HEK293 (cell line): ENCODE measurements at regions not wholly inside any gene's neighbourhood (a gene's known extent, or its start where the extent isn't known, plus 50 kb on each side); places are given as distances from the start of the nearest gene placed in this dataset.

Source experiments
- CTCF ChIA-PET: fragments of 350-600 bp; formaldehyde crosslinking; extraction: SDS; loops from one replicate; lab custom pipeline; 2021; ENCODE audit warnings: antibody characterized with exemption; lab: Yijun Ruan, JAX
- POLR2A ChIA-PET: fragments of 300-600 bp; formaldehyde crosslinking; extraction: SDS; loops from one replicate; lab custom pipeline; 2020; ENCODE audit warnings: antibody characterized with exemption, inconsistent platforms; lab: Yijun Ruan, JAX
- H3K27ac ChIP-seq: fragments of 200-500 bp; sonication (Bioruptor generic); 2 replicates; pipeline ENCODE4 v1.5.1; 2014; ENCODE audit warnings: low read depth, low read length, control low read depth, inconsistent platforms; ENCODE audit errors: extremely low read depth
- H3K36me3 ChIP-seq, 2 experiments: fragments of 200-500 bp in 1 of 2; sonication (Bioruptor generic) in 1 of 2; 1 replicate in 1 of 2; 2 replicates in 1 of 2; pipeline ENCODE4 v1.5.1; 2014 to 2017; ENCODE audit warnings: inconsistent platforms in 2 of 2, low read length in 2 of 2; ENCODE audit not compliant: control insufficient read depth in 2 of 2, insufficient read depth in 1 of 2
- H3K4me1 ChIP-seq: fragments of 200-500 bp; sonication (Bioruptor generic); 2 replicates; pipeline ENCODE4 v1.5.1; 2014; ENCODE audit warnings: mild to moderate bottlenecking, low read length, inconsistent platforms; ENCODE audit not compliant: control insufficient read depth, insufficient read depth
- H3K4me3 ChIP-seq: 2 replicates; pipeline ENCODE4 v1.5.1; 2011; ENCODE audit warnings: low read depth, mild to moderate bottlenecking, control low read depth, low read length, moderate library complexity
- H3K9me3 ChIP-seq: fragments of 200-500 bp; sonication (Bioruptor generic); 2 replicates; pipeline ENCODE4 v1.5.1; 2014; ENCODE audit warnings: low read depth, low read length, inconsistent platforms; ENCODE audit not compliant: control insufficient read depth, insufficient read depth
- BCL6B ChIP-seq: fragments of 450-650 bp; formaldehyde crosslinking; IDR thresholded peaks from 2 replicates; pipeline ENCODE4 v1.5.1; 2017; ENCODE audit warnings: missing biosample characterization, missing genetic modification characterization
- EGR2 ChIP-seq: fragments of 450-650 bp; formaldehyde crosslinking; IDR thresholded peaks from 2 replicates; pipeline ENCODE4 v1.5.1; 2016; ENCODE audit warnings: low read depth, missing biosample characterization, missing genetic modification characterization
- MYNN ChIP-seq: fragments of 450-650 bp; formaldehyde crosslinking; IDR thresholded peaks from 2 replicates; pipeline ENCODE4 v1.5.1; 2016; ENCODE audit warnings: missing biosample characterization, missing genetic modification characterization, borderline replicate concordance
- PBX3 ChIP-seq: sonication (generic); formaldehyde crosslinking; IDR thresholded peaks from 2 replicates; pipeline ENCODE4 v1.8.1; 2022; ENCODE audit warnings: mild to moderate bottlenecking, moderate library complexity, missing genetic modification reagents
- RBAK ChIP-seq: fragments of 450-650 bp; formaldehyde crosslinking; IDR thresholded peaks from 2 replicates; pipeline ENCODE4 v1.5.1; 2016; ENCODE audit warnings: missing biosample characterization, missing genetic modification characterization
- SP3 ChIP-seq: fragments of 450-650 bp; formaldehyde crosslinking; IDR thresholded peaks from 2 replicates; pipeline ENCODE4 v1.5.1; 2016; ENCODE audit warnings: missing biosample characterization, missing genetic modification characterization
- TCF7L2 ChIP-seq: IDR thresholded peaks from 2 replicates; pipeline ENCODE4 v1.6.1; 2011; ENCODE audit warnings: low read depth, mild to moderate bottlenecking, inconsistent platforms, low read length, moderate library complexity, borderline replicate concordance
- ZBTB20 ChIP-seq: fragments of 450-650 bp; formaldehyde crosslinking; IDR thresholded peaks from 2 replicates; pipeline ENCODE4 v1.5.1; 2016; ENCODE audit warnings: missing biosample characterization, missing genetic modification characterization
- ZNF132 ChIP-seq: fragments of 450-650 bp; formaldehyde crosslinking; IDR thresholded peaks from 2 replicates; pipeline ENCODE4 v1.5.1; 2017; ENCODE audit warnings: missing biosample characterization, missing genetic modification characterization, borderline replicate concordance
- ZNF18 ChIP-seq: fragments of 450-650 bp; formaldehyde crosslinking; IDR thresholded peaks from 2 replicates; pipeline ENCODE4 v1.5.1; 2016; ENCODE audit warnings: missing biosample characterization, missing genetic modification characterization
- ZNF2 ChIP-seq: fragments of 450-650 bp; formaldehyde crosslinking; IDR thresholded peaks from 2 replicates; pipeline ENCODE4 v1.5.1; 2016; ENCODE audit warnings: missing biosample characterization, missing genetic modification characterization
- ZNF48 ChIP-seq: fragments of 450-650 bp; formaldehyde crosslinking; IDR thresholded peaks from 2 replicates; pipeline ENCODE4 v1.5.1; 2016; ENCODE audit warnings: missing biosample characterization, missing genetic modification characterization
- ZNF501 ChIP-seq: fragments of 450-650 bp; formaldehyde crosslinking; IDR thresholded peaks from 2 replicates; pipeline ENCODE4 v1.5.1; 2016; ENCODE audit warnings: missing biosample characterization, missing genetic modification characterization
- ZNF518A ChIP-seq: fragments of 450-650 bp; formaldehyde crosslinking; conservative IDR thresholded peaks from 2 replicates; pipeline ENCODE4 v1.5.1; 2016; ENCODE audit warnings: low read depth, missing biosample characterization, missing genetic modification characterization
- ZNF596 ChIP-seq: fragments of 450-650 bp; IDR thresholded peaks from 2 replicates; pipeline ENCODE4 v1.5.0; 2018; ENCODE audit warnings: missing biosample characterization, mild to moderate bottlenecking, missing genetic modification characterization, moderate library complexity
- ZNF600 ChIP-seq: fragments of 450-650 bp; formaldehyde crosslinking; IDR thresholded peaks from 2 replicates; pipeline ENCODE4 v1.5.1; 2016; ENCODE audit warnings: missing biosample characterization, missing genetic modification characterization
- ZNF624 ChIP-seq: fragments of 450-650 bp; formaldehyde crosslinking; IDR thresholded peaks from 2 replicates; pipeline ENCODE4 v1.5.1; 2017; ENCODE audit warnings: missing biosample characterization, missing genetic modification characterization
- ZNF629 ChIP-seq: fragments of 450-650 bp; formaldehyde crosslinking; IDR thresholded peaks from 2 replicates; pipeline ENCODE4 v1.5.1; 2017; ENCODE audit warnings: missing biosample characterization, missing genetic modification characterization
- ZNF660 ChIP-seq: fragments of 450-650 bp; IDR thresholded peaks from 2 replicates; pipeline ENCODE4 v1.5.1; 2018; ENCODE audit warnings: missing biosample characterization, mild to moderate bottlenecking, missing genetic modification characterization
- ZXDB ChIP-seq: fragments of 450-650 bp; formaldehyde crosslinking; IDR thresholded peaks from 2 replicates; pipeline ENCODE4 v1.5.1; 2016; ENCODE audit warnings: missing biosample characterization, missing genetic modification characterization

- TF ChIP-seq ZNF629 (tag by site-specific recombination) = no peak
- no peak for TF ChIP-seq SP3 (tag by site-specific recombination)
- no peak for TF ChIP-seq ZNF600 (tag by site-specific recombination)
- no peak for TF ChIP-seq BCL6B (tag by site-specific recombination)
Observed at GRCh38 chr18:73774811-73775509, 372.7 kb downstream of the FBXO15 start (continued).

GRCh38 chr18:73768043-73768442 lies 379.6 kb downstream of the FBXO15 start:
- ChIA-PET POLR2A (no interaction called here), CTCF (no interaction called here)
- no peak for TF ChIP-seq RBAK (tag by site-specific recombination)
- TF ChIP-seq PBX3 (CRISPR knock-in tag) = no peak
- TF ChIP-seq ZNF48 (tag by site-specific recombination) = no peak
- TF ChIP-seq ZXDB (tag by site-specific recombination) = no peak
- no peak for TF ChIP-seq ZBTB20 (tag by site-specific recombination)
- TF ChIP-seq ZNF518A (tag by site-specific recombination) = no peak
- no peak for TF ChIP-seq ZNF624 (tag by site-specific recombination)
- no peak for TF ChIP-seq ZNF660 (tag by site-specific recombination)
- TF ChIP-seq ZNF18 (tag by site-specific recombination) = no peak
- TF ChIP-seq TCF7L2 = no peak
- TF ChIP-seq ZNF629 (tag by site-specific recombination) = no peak
- no peak for TF ChIP-seq ZNF2
- no peak for TF ChIP-seq ZNF132 (tag by site-specific recombination)
- TF ChIP-seq ZNF501 (tag by site-specific recombination) = no peak
- TF ChIP-seq ZNF596 (tag by site-specific recombination) = no peak
- TF ChIP-seq MYNN (tag by site-specific recombination) = no peak
- no peak for TF ChIP-seq EGR2
- H3K27ac ChIP-seq = no peak overlapping the region
- no peak overlapping the region for H3K4me3 ChIP-seq
- no peaks in the 10 kb centered on the region for H3K4me1 ChIP-seq
- H3K36me3 ChIP-seq = no peaks in the 10 kb centered on the region
- no peaks in the 10 kb centered on the region for H3K9me3 ChIP-seq
